ENCODE measurements at regions not wholly inside any gene's neighbourhood (a gene's known extent, or its start where the extent isn't known, plus 50 kb on each side); places are given as distances from the start of the nearest gene placed in this dataset.

GRCh38 chr14:22046063-22046462 lies 372.4 kb upstream of the OR4E1 start:
- TF ChIP-seq CTCF (IDR thresholded peaks at IDR 0.05) (no peak), POLR2AphosphoS5 (IDR thresholded peaks at IDR 0.05) (no peak), EP300 (IDR thresholded peaks at IDR 0.05) (no peak), POLR2A (IDR thresholded peaks at IDR 0.05) (no peak)

Data from upper lobe of left lung (tissue), 4 donors.